HEK293T (cell line): ENCODE measurements at regions not wholly inside any gene's neighbourhood (a gene's known extent, or its start where the extent isn't known, plus 50 kb on each side); places are given as distances from the start of the nearest gene placed in this dataset.

ENCODE experiments used
- ARNT ChIP-seq: fragments of 450-650 bp; IDR thresholded peaks from 2 replicates; pipeline ENCODE4 v1.6.1; 2017; ENCODE audit warnings: mild to moderate bottlenecking
- BHLHE40 ChIP-seq: fragments of 450-650 bp; IDR thresholded peaks from 2 replicates; pipeline ENCODE4 v1.6.1; 2016; ENCODE audit warnings: mild to moderate bottlenecking, moderate library complexity, borderline replicate concordance
- CTBP1 ChIP-seq: fragments of 450-650 bp; IDR thresholded peaks from 2 replicates; pipeline ENCODE4 v1.6.1; 2016; ENCODE audit warnings: borderline replicate concordance
- FOXK2 ChIP-seq: fragments of 450-650 bp; IDR thresholded peaks from 2 replicates; pipeline ENCODE4 v1.6.1; 2016; ENCODE audit warnings: mild to moderate bottlenecking
- FOXM1 ChIP-seq: fragments of 450-650 bp; IDR thresholded peaks from 2 replicates; pipeline ENCODE4 v1.6.1; 2017; ENCODE audit warnings: mild to moderate bottlenecking, borderline replicate concordance
- HDGF ChIP-seq: fragments of 450-650 bp; IDR thresholded peaks from 2 replicates; pipeline ENCODE4 v1.6.1; 2017; ENCODE audit warnings: antibody characterized with exemption, borderline replicate concordance
- NFRKB ChIP-seq: fragments of 450-650 bp; IDR thresholded peaks from 2 replicates; pipeline ENCODE4 v1.6.1; 2016; ENCODE audit warnings: mild to moderate bottlenecking, moderate library complexity
- SP1 ChIP-seq: fragments of 450-650 bp; IDR thresholded peaks from 2 replicates; pipeline ENCODE4 v1.6.1; 2017
- SUZ12 ChIP-seq: fragments of 450-650 bp; IDR thresholded peaks from 2 replicates; pipeline ENCODE4 v1.6.1; 2016; ENCODE audit warnings: mild to moderate bottlenecking
- TARDBP ChIP-seq: fragments of 450-650 bp; IDR thresholded peaks from 2 replicates; pipeline ENCODE4 v1.6.1; 2016
- ZNF384 ChIP-seq: fragments of 450-650 bp; IDR thresholded peaks from 2 replicates; pipeline ENCODE4 v1.6.1; 2016
- TF ChIP-seq, protein P1 (sequence below): fragments of 450-650 bp; IDR thresholded peaks from 2 replicates; pipeline ENCODE4 v1.6.1; 2016

- TF ChIP-seq ZNF384 (no peak), SUZ12 (no peak), TARDBP (no peak), FOXK2 (no peak), HDGF (no peak), BHLHE40 (no peak), NFRKB (no peak), SP1 (no peak), FOXM1 (no peak), CTBP1 (no peak), ARNT (no peak)
- TF ChIP-seq, protein P1, sequence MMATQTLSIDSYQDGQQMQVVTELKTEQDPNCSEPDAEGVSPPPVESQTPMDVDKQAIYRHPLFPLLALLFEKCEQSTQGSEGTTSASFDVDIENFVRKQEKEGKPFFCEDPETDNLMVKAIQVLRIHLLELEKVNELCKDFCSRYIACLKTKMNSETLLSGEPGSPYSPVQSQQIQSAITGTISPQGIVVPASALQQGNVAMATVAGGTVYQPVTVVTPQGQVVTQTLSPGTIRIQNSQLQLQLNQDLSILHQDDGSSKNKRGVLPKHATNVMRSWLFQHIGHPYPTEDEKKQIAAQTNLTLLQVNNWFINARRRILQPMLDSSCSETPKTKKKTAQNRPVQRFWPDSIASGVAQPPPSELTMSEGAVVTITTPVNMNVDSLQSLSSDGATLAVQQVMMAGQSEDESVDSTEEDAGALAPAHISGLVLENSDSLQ = no peak
These were observed 625.9 kb upstream of the AGA start for GRCh38 chr4:178068136-178068535.
